A549 (cell line): ENCODE measurements at regions not wholly inside any gene's neighbourhood (a gene's known extent, or its start where the extent isn't known, plus 50 kb on each side); places are given as distances from the start of the nearest gene placed in this dataset.

Source experiments
- ATAC-seq, 2 experiments: fragments of 200-7000 bp in 1 of 2; fragments of >200 bp in 1 of 2; cut with Nextera tagmentation in 1 of 2; cut with Tn5 transposase in 1 of 2; 3 replicates each; pipeline versions ENCODE4 v1.8.0 to v1.9.1; 2018 to 2020; ENCODE audit warnings: mild to moderate bottlenecking in 1 of 2, moderate library complexity in 1 of 2
- CTCF ChIA-PET: fragments of 300-600 bp; sonication (Branson Sonifier 250); formaldehyde crosslinking; extraction: SDS; loops from one replicate; lab custom pipeline; 2021; ENCODE audit warnings: antibody characterized with exemption, inconsistent platforms; lab: Yijun Ruan, JAX
- POLR2A ChIA-PET: fragments of 350-600 bp; formaldehyde crosslinking; extraction: SDS; loops from one replicate; lab custom pipeline; 2021; ENCODE audit warnings: antibody characterized with exemption, inconsistent platforms; lab: Yijun Ruan, JAX
- DNase-seq, 2 experiments: peaks; one replicate each; pipeline versions ENCODE4 v3.0.0 to v3.0.0-alpha.2; 2011 to 2016; ENCODE audit warnings: low read depth in 1 of 2, low spot score in 1 of 2
- FAIRE-seq: peaks from 2 replicates; lab custom pipeline; 2011; peaks lifted over from hg19 to GRCh38; lab: Jason Lieb, UNC
- H3K27ac ChIP-seq, 2 experiments: fragments of >200 bp; sonication (Bioruptor Twin); formaldehyde crosslinking; 3 replicates each; pipeline ENCODE4 v1.5.1; 2016 to 2017
- H3K4me1 ChIP-seq: fragments of >200 bp; sonication (Bioruptor Twin); formaldehyde crosslinking; 3 replicates; pipeline ENCODE4 v1.6.1; 2016
- H3K4me2 ChIP-seq: fragments of >200 bp; sonication (Bioruptor Twin); formaldehyde crosslinking; 3 replicates; pipeline ENCODE4 v1.6.1; 2016
- H3K4me3 ChIP-seq: fragments of >200 bp; sonication (Bioruptor Twin); formaldehyde crosslinking; 3 replicates; pipeline ENCODE4 v1.5.1; 2016
- H3K9me3 ChIP-seq: fragments of >200 bp; sonication (Bioruptor Twin); formaldehyde crosslinking; 3 replicates; pipeline ENCODE4 v1.6.1; 2016
- BHLHE40 ChIP-seq: IDR thresholded peaks from 2 replicates; pipeline ENCODE4 v1.6.1; 2012; ENCODE audit warnings: low read depth, low read length, inconsistent platforms
- ELK1 ChIP-seq: fragments of 150-350 bp; IDR thresholded peaks from 2 replicates; pipeline ENCODE4 v1.6.1; 2014; ENCODE audit warnings: low read depth, mild to moderate bottlenecking, low read length
- EP300 ChIP-seq, 2 experiments: fragments of >200 bp; sonication (Bioruptor Twin); formaldehyde crosslinking; IDR thresholded peaks; 2 replicates in 1 of 2; 3 replicates in 1 of 2; pipeline ENCODE4 v1.6.1; 2016 to 2017
- FOSB ChIP-seq: fragments of 250-450 bp; sonication (Bioruptor Pico); IDR thresholded peaks from 2 replicates; pipeline ENCODE4 v1.5.0; 2020; ENCODE audit warnings: mild to moderate bottlenecking, moderate library complexity
- HES2 ChIP-seq: fragments of >200 bp; sonication (Bioruptor Twin); formaldehyde crosslinking; IDR thresholded peaks from 2 replicates; pipeline ENCODE4 v1.6.1; 2016
- HMGXB4 ChIP-seq: fragments of 250-450 bp; sonication (Bioruptor Pico); IDR thresholded peaks from 2 replicates; pipeline ENCODE4 v1.5.0; 2021; ENCODE audit warnings: mild to moderate bottlenecking, moderate library complexity, borderline replicate concordance
- HOXA7 ChIP-seq: fragments of 250-450 bp; sonication (Bioruptor Pico); IDR thresholded peaks from 2 replicates; pipeline ENCODE4 v1.5.0; 2020; ENCODE audit warnings: mild to moderate bottlenecking, moderate library complexity
- JUN ChIP-seq, 2 experiments: fragments of >200 bp; sonication (Bioruptor Twin); formaldehyde crosslinking; IDR thresholded peaks; 2 replicates in 1 of 2; 3 replicates in 1 of 2; pipeline ENCODE4 v1.6.1; 2016 to 2017
- JUNB ChIP-seq: fragments of >200 bp; sonication (Bioruptor Twin); formaldehyde crosslinking; IDR thresholded peaks from 2 replicates; pipeline ENCODE4 v1.6.1; 2016
- KDM1A ChIP-seq: fragments of 200-600 bp; sonication (generic); IDR thresholded peaks from 2 replicates; pipeline ENCODE4 v1.6.1; 2016; ENCODE audit warnings: low read depth, mild to moderate bottlenecking
- NFE2L2 ChIP-seq: fragments of 150-350 bp; conservative IDR thresholded peaks from 2 replicates; pipeline ENCODE4 v1.6.1; 2014; ENCODE audit warnings: low read length
- PHF8 ChIP-seq: fragments of 200-600 bp; sonication (generic); IDR thresholded peaks from 2 replicates; pipeline ENCODE4 v1.6.1; 2016; ENCODE audit warnings: low read depth, mild to moderate bottlenecking, antibody characterized with exemption, moderate library complexity, borderline replicate concordance
- RCOR1 ChIP-seq: fragments of 150-350 bp; IDR thresholded peaks from 2 replicates; pipeline ENCODE4 v1.6.1; 2014; ENCODE audit warnings: antibody characterized with exemption, low read length, low read depth
- REST ChIP-seq: fragments of 200-600 bp; sonication (generic); IDR thresholded peaks from 2 replicates; pipeline ENCODE4 v1.6.1; 2016; ENCODE audit warnings: antibody characterized with exemption, mild to moderate bottlenecking, moderate library complexity
- SREBF2 ChIP-seq: fragments of 450-650 bp; IDR thresholded peaks from 2 replicates; pipeline ENCODE4 v1.6.1; 2014; ENCODE audit warnings: mild to moderate bottlenecking, moderate library complexity
- TP53 ChIP-seq: fragments of 250-450 bp; sonication (Bioruptor Pico); IDR thresholded peaks from 2 replicates; pipeline ENCODE4 v1.5.0; 2021; ENCODE audit warnings: mild to moderate bottlenecking, moderate library complexity
- USF2 ChIP-seq: fragments of 450-650 bp; IDR thresholded peaks from 2 replicates; pipeline ENCODE4 v1.6.1; 2014; ENCODE audit warnings: antibody characterized with exemption
- ZC3H11A ChIP-seq: fragments of 450-650 bp; IDR thresholded peaks from 2 replicates; pipeline ENCODE4 v1.6.1; 2014; ENCODE audit warnings: antibody characterized with exemption, mild to moderate bottlenecking
- ZSCAN20 ChIP-seq: fragments of 250-450 bp; sonication (Bioruptor Pico); IDR thresholded peaks from 2 replicates; pipeline ENCODE4 v1.8.0; 2022; ENCODE audit warnings: mild to moderate bottlenecking, moderate library complexity
- WGBS: methylation state at CpG from one replicate; pipeline ENCODE4 v1.1.6; 2017; ENCODE audit errors: missing lambda C conversion rate; 5-methylcytosine and 5-hydroxymethylcytosine counted together

- no peak for TF ChIP-seq REST
- no peak for TF ChIP-seq KDM1A
- TF ChIP-seq NFE2L2 = no peak
- TF ChIP-seq HES2 = no peak
- no peak for TF ChIP-seq USF2
- no peak for TF ChIP-seq HMGXB4 (CRISPR knock-in tag)
- TF ChIP-seq PHF8 = no peak
- no peak for TF ChIP-seq ZSCAN20 (CRISPR knock-in tag)
- no peak for TF ChIP-seq RCOR1
- H3K4me3 ChIP-seq = no peak overlapping the region
- H3K27ac ChIP-seq = no peak overlapping the region
- POLR2A ChIA-PET = no interaction called here
- FAIRE-seq (no peak), DNase-seq (no peak), ATAC-seq (no peak)
- no peak overlapping the region for H3K4me2 ChIP-seq
- WGBS = 7% methylated on average over 2 of the region's 2 CpGs
- no peaks in the 10 kb centered on the region for H3K9me3 ChIP-seq
- no peaks in the 10 kb centered on the region for H3K4me1 ChIP-seq
- CTCF ChIA-PET = no interaction called here
These were observed 987.5 kb downstream of the HACE1 start for GRCh38 chr6:103872233-103872632.

- H3K4me2 ChIP-seq = no peak overlapping the region
- H3K4me1 ChIP-seq = no peaks in the 10 kb centered on the region
- FAIRE-seq (no peak), ATAC-seq (no peak), DNase-seq (no peak)
- no peak overlapping the region for H3K4me3 ChIP-seq
- CTCF ChIA-PET = no interaction called here
- POLR2A ChIA-PET = no interaction called here
- 59% methylated on average over 2 of the region's 2 CpGs for WGBS
- H3K27ac ChIP-seq = no peak overlapping the region
- no peak for TF ChIP-seq JUN (IDR thresholded peaks at IDR 0.05)
- no peak for TF ChIP-seq HOXA7
- no peak for TF ChIP-seq ZC3H11A
- TF ChIP-seq ELK1 = no peak
- TF ChIP-seq TP53 (CRISPR knock-in tag) = no peak
- no peak for TF ChIP-seq NFE2L2
- no peak for TF ChIP-seq ZSCAN20 (CRISPR knock-in tag)
- no peak for TF ChIP-seq EP300 (IDR thresholded peaks at IDR 0.05)
- TF ChIP-seq BHLHE40 = no peak
- no peak for TF ChIP-seq FOSB (CRISPR knock-in tag)
- no peak for TF ChIP-seq SREBF2
- TF ChIP-seq REST = no peak
- no peak for TF ChIP-seq JUNB
- H3K9me3 ChIP-seq = no peaks in the 10 kb centered on the region
These were observed 988.7 kb downstream of the HACE1 start for GRCh38 chr6:103870970-103871369.
